Fibroblast of lung (primary cell): ENCODE measurements at regions not wholly inside any gene's neighbourhood (a gene's known extent, or its start where the extent isn't known, plus 50 kb on each side); places are given as distances from the start of the nearest gene placed in this dataset.

Source experiments
- CTCF ChIP-seq, 2 donors: IDR thresholded peaks in 1 of 2; conservative IDR thresholded peaks in 1 of 2; 1 replicate in 1 of 2; 2 replicates in 1 of 2; pipeline ENCODE4 v1.5.1; 2011 to 2012; ENCODE audit warnings: low read length in 2 of 2, control low read depth in 1 of 2, inconsistent platforms in 1 of 2, low read depth in 1 of 2, mild to moderate bottlenecking in 1 of 2
- EZH2 ChIP-seq: IDR thresholded peaks from 2 replicates; pipeline ENCODE4 v1.5.1; 2012; ENCODE audit warnings: low read length, control low read depth, mild to moderate bottlenecking; ENCODE audit errors: missing control alignments

GRCh38 chr4:11139871-11140270 is 288.8 kb downstream of the HS3ST1 start:
- no peak for TF ChIP-seq CTCF (conservative IDR thresholded peaks at IDR 0.05 in 1 of 2, IDR thresholded peaks at IDR 0.05 in 1 of 2; ENCODE audit: low read depth in 1 of 2, low read length in 2 of 2)
- no peak for TF ChIP-seq EZH2
